ENCODE measurements at regions not wholly inside any gene's neighbourhood (a gene's known extent, or its start where the extent isn't known, plus 50 kb on each side); places are given as distances from the start of the nearest gene placed in this dataset.

DNA sequence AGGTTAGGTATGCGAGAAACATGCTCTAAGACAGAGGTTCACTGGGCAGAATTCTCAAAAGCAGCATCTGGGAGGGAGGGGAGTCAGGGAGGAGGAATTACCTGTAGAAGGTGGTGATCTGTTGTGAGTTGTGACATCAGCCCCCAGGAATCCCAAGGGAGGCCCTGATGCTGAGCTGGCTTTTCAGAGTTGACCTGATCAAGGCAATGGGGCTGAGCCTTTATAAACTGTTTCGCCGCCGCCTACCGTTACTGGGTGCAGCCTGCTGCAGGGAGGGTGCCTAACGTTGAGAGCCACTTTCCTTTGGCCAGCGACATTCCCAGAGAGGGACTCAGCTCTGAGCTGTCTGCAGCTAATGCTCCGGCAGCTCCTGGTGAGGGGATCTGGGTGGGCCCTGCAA, 257.9 kb upstream of the TMEM132C start:
- TF ChIP-seq, protein P1, sequence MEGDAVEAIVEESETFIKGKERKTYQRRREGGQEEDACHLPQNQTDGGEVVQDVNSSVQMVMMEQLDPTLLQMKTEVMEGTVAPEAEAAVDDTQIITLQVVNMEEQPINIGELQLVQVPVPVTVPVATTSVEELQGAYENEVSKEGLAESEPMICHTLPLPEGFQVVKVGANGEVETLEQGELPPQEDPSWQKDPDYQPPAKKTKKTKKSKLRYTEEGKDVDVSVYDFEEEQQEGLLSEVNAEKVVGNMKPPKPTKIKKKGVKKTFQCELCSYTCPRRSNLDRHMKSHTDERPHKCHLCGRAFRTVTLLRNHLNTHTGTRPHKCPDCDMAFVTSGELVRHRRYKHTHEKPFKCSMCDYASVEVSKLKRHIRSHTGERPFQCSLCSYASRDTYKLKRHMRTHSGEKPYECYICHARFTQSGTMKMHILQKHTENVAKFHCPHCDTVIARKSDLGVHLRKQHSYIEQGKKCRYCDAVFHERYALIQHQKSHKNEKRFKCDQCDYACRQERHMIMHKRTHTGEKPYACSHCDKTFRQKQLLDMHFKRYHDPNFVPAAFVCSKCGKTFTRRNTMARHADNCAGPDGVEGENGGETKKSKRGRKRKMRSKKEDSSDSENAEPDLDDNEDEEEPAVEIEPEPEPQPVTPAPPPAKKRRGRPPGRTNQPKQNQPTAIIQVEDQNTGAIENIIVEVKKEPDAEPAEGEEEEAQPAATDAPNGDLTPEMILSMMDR (conservative IDR thresholded peaks at IDR 0.05; ENCODE audit: low read depth in 2 of 2) = no peak
- TF ChIP-seq EZH2phosphoT487 (IDR thresholded peaks at IDR 0.05; ENCODE audit: unreplicated experiment) (no peak), NANOG (IDR thresholded peaks at IDR 0.05; ENCODE audit: borderline replicate concordance) (no peak), CREB1 (CRISPR knock-in tag; IDR thresholded peaks at IDR 0.05; ENCODE audit: low read depth) (no peak), JUNB (IDR thresholded peaks at IDR 0.05; ENCODE audit: unreplicated experiment) (no peak), POLR2AphosphoS5 (IDR thresholded peaks at IDR 0.05; ENCODE audit: low read depth) (no peak), ZNF331 (CRISPR knock-in tag; IDR thresholded peaks at IDR 0.05; ENCODE audit: low read depth) (no peak), ZNF114 (CRISPR knock-in tag; IDR thresholded peaks at IDR 0.05) (no peak), EZH2 (IDR thresholded peaks at IDR 0.05; ENCODE audit: low read depth, unreplicated experiment) (no peak), STAT1 (IDR thresholded peaks at IDR 0.05; ENCODE audit: unreplicated experiment) (no peak)
- TF ChIP-seq, protein P2, sequence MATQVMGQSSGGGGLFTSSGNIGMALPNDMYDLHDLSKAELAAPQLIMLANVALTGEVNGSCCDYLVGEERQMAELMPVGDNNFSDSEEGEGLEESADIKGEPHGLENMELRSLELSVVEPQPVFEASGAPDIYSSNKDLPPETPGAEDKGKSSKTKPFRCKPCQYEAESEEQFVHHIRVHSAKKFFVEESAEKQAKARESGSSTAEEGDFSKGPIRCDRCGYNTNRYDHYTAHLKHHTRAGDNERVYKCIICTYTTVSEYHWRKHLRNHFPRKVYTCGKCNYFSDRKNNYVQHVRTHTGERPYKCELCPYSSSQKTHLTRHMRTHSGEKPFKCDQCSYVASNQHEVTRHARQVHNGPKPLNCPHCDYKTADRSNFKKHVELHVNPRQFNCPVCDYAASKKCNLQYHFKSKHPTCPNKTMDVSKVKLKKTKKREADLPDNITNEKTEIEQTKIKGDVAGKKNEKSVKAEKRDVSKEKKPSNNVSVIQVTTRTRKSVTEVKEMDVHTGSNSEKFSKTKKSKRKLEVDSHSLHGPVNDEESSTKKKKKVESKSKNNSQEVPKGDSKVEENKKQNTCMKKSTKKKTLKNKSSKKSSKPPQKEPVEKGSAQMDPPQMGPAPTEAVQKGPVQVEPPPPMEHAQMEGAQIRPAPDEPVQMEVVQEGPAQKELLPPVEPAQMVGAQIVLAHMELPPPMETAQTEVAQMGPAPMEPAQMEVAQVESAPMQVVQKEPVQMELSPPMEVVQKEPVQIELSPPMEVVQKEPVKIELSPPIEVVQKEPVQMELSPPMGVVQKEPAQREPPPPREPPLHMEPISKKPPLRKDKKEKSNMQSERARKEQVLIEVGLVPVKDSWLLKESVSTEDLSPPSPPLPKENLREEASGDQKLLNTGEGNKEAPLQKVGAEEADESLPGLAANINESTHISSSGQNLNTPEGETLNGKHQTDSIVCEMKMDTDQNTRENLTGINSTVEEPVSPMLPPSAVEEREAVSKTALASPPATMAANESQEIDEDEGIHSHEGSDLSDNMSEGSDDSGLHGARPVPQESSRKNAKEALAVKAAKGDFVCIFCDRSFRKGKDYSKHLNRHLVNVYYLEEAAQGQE (IDR thresholded peaks at IDR 0.05; ENCODE audit: unreplicated experiment) = no peak
- TF ChIP-seq, protein P3, sequence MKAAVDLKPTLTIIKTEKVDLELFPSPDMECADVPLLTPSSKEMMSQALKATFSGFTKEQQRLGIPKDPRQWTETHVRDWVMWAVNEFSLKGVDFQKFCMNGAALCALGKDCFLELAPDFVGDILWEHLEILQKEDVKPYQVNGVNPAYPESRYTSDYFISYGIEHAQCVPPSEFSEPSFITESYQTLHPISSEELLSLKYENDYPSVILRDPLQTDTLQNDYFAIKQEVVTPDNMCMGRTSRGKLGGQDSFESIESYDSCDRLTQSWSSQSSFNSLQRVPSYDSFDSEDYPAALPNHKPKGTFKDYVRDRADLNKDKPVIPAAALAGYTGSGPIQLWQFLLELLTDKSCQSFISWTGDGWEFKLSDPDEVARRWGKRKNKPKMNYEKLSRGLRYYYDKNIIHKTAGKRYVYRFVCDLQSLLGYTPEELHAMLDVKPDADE (IDR thresholded peaks at IDR 0.05) = no peak
- TF ChIP-seq, protein P4, sequence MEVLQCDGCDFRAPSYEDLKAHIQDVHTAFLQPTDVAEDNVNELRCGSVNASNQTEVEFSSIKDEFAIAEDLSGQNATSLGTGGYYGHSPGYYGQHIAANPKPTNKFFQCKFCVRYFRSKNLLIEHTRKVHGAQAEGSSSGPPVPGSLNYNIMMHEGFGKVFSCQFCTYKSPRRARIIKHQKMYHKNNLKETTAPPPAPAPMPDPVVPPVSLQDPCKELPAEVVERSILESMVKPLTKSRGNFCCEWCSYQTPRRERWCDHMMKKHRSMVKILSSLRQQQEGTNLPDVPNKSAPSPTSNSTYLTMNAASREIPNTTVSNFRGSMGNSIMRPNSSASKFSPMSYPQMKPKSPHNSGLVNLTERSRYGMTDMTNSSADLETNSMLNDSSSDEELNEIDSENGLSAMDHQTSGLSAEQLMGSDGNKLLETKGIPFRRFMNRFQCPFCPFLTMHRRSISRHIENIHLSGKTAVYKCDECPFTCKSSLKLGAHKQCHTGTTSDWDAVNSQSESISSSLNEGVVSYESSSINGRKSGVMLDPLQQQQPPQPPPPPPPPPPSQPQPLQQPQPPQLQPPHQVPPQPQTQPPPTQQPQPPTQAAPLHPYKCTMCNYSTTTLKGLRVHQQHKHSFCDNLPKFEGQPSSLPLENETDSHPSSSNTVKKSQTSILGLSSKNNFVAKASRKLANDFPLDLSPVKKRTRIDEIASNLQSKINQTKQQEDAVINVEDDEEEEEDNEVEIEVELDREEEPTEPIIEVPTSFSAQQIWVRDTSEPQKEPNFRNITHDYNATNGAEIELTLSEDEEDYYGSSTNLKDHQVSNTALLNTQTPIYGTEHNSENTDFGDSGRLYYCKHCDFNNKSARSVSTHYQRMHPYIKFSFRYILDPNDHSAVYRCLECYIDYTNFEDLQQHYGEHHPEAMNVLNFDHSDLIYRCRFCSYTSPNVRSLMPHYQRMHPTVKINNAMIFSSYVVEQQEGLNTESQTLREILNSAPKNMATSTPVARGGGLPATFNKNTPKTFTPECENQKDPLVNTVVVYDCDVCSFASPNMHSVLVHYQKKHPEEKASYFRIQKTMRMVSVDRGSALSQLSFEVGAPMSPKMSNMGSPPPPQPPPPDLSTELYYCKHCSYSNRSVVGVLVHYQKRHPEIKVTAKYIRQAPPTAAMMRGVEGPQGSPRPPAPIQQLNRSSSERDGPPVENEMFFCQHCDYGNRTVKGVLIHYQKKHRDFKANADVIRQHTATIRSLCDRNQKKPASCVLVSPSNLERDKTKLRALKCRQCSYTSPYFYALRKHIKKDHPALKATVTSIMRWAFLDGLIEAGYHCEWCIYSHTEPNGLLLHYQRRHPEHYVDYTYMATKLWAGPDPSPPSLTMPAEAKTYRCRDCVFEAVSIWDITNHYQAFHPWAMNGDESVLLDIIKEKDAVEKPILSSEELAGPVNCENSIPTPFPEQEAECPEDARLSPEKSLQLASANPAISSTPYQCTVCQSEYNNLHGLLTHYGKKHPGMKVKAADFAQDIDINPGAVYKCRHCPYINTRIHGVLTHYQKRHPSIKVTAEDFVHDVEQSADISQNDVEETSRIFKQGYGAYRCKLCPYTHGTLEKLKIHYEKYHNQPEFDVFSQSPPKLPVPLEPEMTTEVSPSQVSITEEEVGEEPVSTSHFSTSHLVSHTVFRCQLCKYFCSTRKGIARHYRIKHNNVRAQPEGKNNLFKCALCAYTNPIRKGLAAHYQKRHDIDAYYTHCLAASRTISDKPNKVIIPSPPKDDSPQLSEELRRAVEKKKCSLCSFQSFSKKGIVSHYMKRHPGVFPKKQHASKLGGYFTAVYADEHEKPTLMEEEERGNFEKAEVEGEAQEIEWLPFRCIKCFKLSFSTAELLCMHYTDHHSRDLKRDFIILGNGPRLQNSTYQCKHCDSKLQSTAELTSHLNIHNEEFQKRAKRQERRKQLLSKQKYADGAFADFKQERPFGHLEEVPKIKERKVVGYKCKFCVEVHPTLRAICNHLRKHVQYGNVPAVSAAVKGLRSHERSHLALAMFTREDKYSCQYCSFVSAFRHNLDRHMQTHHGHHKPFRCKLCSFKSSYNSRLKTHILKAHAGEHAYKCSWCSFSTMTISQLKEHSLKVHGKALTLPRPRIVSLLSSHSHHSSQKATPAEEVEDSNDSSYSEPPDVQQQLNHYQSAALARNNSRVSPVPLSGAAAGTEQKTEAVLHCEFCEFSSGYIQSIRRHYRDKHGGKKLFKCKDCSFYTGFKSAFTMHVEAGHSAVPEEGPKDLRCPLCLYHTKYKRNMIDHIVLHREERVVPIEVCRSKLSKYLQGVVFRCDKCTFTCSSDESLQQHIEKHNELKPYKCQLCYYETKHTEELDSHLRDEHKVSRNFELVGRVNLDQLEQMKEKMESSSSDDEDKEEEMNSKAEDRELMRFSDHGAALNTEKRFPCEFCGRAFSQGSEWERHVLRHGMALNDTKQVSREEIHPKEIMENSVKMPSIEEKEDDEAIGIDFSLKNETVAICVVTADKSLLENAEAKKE (CRISPR knock-in tag; IDR thresholded peaks at IDR 0.05) = no peak
